Stimulated activated CD8-positive, alpha-beta memory T cell treated with anti-CD3 and anti-CD28 coated beads, Interleukin-15, amount 100 ng/mL, for 1 hour (primary cell): ENCODE measurements at regions not wholly inside any gene's neighbourhood (a gene's known extent, or its start where the extent isn't known, plus 50 kb on each side); places are given as distances from the start of the nearest gene placed in this dataset.
A peak's percentile ranks its signal among the peaks of the same experiment; 100 is the strongest.

Source experiments
- DNase-seq: peaks from one replicate; pipeline ENCODE4 v3.0.0-alpha.2; 2020; ENCODE audit warnings: low read depth

GRCh38 chrX:58051346-58051745 lies 141.1 kb upstream of the ZXDA start:
- no peak for DNase-seq

DNA sequence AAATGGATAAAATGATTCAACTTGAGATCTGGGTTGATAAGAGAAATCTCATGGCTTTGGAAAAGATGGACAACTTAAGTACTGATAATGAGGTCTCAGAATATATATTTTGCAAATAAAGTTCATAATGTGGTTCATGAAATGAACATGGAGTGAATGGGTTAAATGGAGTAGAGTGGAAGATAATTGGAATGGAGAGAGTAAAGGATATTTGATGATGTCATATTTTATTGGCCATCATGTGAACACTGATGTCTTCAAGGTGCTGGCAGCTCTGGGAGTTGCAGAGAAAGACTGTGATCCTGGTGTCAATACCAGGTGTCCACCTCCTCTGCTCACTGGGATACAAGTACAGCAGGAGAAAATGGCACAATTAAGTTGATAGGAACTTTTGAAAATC lies 133.9 kb upstream of the ZXDA start:
- DNase-seq: no peak

DNA sequence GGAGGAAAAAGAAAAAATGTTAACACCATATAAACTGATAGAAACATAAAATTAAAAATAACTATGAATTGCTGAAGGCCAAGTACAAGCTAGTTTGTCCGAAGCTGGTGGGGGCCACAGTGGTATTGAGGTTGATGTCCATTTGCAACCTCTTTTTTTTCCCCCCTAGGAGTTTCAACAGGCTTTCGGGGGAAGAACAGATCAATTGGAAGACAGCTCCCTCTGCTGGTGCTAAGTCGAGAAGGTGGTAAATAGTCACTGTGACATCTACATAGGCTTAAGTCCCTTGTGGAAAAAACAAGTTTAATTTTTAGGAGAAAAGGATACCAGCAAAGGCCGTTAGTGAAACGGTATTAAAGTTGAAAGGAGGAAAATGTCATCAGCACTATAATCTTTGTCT lies 115.7 kb upstream of the ZXDA start:
- peak; percentile 0 for DNase-seq

- DNase-seq: no peak
Observed at GRCh38 chrX:57985951-57986350, 75.7 kb upstream of the ZXDA start.

GRCh38 chrX:57984620-57985019 lies 74.4 kb upstream of the ZXDA start:
- no peak for DNase-seq

DNA sequence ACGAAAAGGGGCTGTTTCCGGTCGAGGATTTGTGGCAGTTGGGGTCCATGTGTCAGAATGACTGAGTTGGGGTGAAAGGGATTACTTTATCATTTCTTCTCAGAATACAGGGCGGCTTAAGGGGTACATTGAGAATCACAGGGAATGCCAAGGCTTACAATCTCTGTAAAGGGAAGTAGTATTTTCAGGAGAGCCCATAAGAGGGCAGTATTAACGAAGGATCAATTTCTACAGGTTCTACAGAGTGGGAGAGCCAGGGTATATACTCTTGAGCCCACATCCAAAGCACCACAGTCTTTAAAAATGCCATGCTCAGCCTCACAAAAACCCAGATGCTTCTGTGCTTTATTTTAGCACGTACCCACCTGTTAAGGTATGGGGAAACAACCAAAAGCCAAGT lies 67.7 kb upstream of the ZXDA start:
- no peak for DNase-seq

- no peak for DNase-seq
Observed at GRCh38 chrX:57964975-57965374, 54.7 kb upstream of the ZXDA start.
